ENCODE measurements at regions not wholly inside any gene's neighbourhood (a gene's known extent, or its start where the extent isn't known, plus 50 kb on each side); places are given as distances from the start of the nearest gene placed in this dataset.
A peak's percentile ranks its signal among the peaks of the same experiment; 100 is the strongest.

- TF ChIP-seq, protein P1, sequence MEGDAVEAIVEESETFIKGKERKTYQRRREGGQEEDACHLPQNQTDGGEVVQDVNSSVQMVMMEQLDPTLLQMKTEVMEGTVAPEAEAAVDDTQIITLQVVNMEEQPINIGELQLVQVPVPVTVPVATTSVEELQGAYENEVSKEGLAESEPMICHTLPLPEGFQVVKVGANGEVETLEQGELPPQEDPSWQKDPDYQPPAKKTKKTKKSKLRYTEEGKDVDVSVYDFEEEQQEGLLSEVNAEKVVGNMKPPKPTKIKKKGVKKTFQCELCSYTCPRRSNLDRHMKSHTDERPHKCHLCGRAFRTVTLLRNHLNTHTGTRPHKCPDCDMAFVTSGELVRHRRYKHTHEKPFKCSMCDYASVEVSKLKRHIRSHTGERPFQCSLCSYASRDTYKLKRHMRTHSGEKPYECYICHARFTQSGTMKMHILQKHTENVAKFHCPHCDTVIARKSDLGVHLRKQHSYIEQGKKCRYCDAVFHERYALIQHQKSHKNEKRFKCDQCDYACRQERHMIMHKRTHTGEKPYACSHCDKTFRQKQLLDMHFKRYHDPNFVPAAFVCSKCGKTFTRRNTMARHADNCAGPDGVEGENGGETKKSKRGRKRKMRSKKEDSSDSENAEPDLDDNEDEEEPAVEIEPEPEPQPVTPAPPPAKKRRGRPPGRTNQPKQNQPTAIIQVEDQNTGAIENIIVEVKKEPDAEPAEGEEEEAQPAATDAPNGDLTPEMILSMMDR (conservative IDR thresholded peaks at IDR 0.05; ENCODE audit: low read depth, low read length) = no peak
- DNase-seq (ENCODE audit: low read depth) = no peak
- no peak overlapping the region for H3K4me3 ChIP-seq (ENCODE audit: low read depth, low read length)
Observed at GRCh38 chr13:109875746-109876145, 89.4 kb upstream of the IRS2 start.

DNA sequence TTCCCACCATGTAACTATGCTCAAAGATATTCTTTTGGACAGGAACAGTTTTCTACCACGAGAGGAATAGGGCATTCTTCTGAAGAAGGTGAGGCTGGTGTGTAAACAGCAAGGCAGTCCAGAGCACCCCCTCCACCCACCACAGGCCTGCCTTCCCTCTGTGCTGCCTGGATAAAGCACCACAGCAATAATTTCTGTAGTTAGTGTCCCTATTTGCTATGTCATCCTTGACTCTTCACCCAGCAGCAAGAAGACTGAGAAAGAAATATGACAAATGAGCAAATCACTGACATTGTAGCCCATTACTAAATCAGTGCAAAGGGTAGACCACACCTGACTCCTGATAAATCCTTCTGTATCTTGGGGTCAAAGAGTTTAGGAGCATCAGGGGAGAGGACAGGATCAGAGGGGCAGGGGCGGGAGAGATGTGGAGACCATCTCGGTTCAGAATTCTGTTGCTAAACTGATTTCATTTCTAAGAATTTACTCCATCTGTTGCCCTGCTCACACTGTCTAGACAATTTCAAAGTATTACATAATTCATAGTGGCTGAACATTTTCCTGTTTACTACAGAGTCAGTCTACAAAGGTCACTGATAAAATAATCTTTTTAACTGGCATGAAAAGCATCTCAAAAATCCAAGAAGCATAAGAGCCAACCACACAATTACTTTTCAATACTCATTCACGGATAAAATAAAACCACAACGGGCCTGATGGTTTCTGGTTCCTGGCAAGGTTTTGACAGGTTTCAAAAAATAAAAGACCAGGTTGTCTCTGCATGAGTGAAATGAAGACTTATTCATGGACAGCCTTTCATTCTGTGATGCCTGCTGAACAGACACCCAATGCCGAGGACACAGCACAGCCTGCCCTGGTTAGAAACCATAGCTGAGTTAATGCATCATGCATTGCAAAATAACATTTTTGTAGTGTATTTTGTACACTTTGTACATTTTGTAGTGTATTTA lies 88.4 kb upstream of the IRS2 start:
- TF ChIP-seq, protein P1 (conservative IDR thresholded peaks at IDR 0.05; ENCODE audit: low read depth, low read length) = no peak
- peak; percentile 85 for DNase-seq (ENCODE audit: low read depth)
- H3K4me3 ChIP-seq (ENCODE audit: low read depth, low read length) = no peak overlapping the region

DNA sequence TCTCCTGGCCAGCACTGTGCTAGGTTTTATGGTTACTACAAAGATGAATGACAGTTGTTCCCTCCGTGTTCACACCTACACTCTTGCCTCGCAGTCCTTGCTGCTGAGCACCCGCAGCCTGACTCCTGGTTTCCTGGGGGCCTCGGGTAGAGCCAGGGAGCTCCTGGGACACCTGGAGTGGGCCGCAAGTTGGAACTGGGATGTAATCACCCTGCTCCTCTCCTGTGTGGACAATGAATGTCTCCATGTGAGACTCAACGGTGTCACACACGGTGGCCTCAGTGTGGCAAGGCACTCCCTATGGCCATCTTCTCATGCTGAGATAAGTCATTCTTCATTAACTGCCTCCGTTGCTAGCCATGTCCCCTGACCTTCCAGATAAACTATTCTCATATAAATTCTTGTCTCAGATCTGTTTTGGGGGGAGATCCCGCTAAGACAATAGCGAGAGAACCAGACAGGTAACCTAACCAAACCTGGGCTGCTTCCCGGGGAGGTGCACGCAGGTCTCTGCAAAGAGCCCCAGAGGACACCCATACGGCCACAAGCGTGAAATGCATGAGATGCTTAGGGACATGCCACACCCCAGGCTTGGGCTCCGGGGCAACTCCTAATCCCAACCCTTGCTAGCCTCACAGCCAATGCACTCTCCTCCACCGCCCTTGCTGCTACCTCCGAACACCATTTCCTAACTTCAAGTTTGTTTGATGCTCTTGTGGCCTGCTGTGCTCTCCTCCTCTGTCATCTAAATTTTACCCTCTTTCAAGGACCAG lies 87.2 kb upstream of the IRS2 start:
- no peak for DNase-seq (ENCODE audit: low read depth)
- H3K4me3 ChIP-seq (ENCODE audit: low read depth, low read length) = no peak overlapping the region
- TF ChIP-seq, protein P1 (conservative IDR thresholded peaks at IDR 0.05; ENCODE audit: low read depth, low read length) = no peak

DNA sequence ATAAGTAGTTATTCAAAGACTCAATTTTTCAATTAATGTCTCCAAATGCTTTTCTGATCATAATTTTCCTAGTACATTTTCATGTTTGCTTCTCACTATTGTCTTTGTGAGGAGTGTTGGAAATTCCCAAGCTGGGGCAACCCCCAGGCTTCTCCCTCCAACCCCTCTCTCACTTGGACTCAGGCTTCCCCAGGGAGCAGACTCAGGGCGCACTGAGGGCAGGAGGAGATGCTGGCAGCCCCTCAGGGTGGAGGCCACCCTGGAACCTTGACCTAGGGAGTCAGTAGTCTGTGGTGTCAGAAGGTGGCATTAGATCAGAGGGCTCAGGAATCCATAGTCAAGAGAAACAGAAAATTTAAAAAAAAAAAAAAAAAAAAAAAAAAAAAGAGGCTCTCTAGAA lies 86.5 kb upstream of the IRS2 start:
- TF ChIP-seq, protein P1 (conservative IDR thresholded peaks at IDR 0.05; ENCODE audit: low read depth, low read length) = no peak
- no peak overlapping the region for H3K4me3 ChIP-seq (ENCODE audit: low read depth, low read length)
- DNase-seq (ENCODE audit: low read depth) = no peak

GRCh38 chr13:109870696-109871370 lies 84.5 kb upstream of the IRS2 start:
- no peak overlapping the region for H3K4me3 ChIP-seq (ENCODE audit: low read depth, low read length)
- TF ChIP-seq, protein P1 (conservative IDR thresholded peaks at IDR 0.05; ENCODE audit: low read depth, low read length) = no peak
- DNase-seq (ENCODE audit: low read depth) = peak; percentile 46

- DNase-seq (ENCODE audit: low read depth) = no peak
- TF ChIP-seq, protein P1 (conservative IDR thresholded peaks at IDR 0.05; ENCODE audit: low read depth, low read length) = no peak
- no peak overlapping the region for H3K4me3 ChIP-seq (ENCODE audit: low read depth, low read length)
Observed at GRCh38 chr13:109870274-109870673, 83.9 kb upstream of the IRS2 start.
